ENCODE measurements at regions not wholly inside any gene's neighbourhood (a gene's known extent, or its start where the extent isn't known, plus 50 kb on each side); places are given as distances from the start of the nearest gene placed in this dataset.
"Not testable (repeated sequence)": the region's sequence is repeated elsewhere in the genome, so short reads cannot be mapped to it uniquely, and the experiment has no call there.

DNA sequence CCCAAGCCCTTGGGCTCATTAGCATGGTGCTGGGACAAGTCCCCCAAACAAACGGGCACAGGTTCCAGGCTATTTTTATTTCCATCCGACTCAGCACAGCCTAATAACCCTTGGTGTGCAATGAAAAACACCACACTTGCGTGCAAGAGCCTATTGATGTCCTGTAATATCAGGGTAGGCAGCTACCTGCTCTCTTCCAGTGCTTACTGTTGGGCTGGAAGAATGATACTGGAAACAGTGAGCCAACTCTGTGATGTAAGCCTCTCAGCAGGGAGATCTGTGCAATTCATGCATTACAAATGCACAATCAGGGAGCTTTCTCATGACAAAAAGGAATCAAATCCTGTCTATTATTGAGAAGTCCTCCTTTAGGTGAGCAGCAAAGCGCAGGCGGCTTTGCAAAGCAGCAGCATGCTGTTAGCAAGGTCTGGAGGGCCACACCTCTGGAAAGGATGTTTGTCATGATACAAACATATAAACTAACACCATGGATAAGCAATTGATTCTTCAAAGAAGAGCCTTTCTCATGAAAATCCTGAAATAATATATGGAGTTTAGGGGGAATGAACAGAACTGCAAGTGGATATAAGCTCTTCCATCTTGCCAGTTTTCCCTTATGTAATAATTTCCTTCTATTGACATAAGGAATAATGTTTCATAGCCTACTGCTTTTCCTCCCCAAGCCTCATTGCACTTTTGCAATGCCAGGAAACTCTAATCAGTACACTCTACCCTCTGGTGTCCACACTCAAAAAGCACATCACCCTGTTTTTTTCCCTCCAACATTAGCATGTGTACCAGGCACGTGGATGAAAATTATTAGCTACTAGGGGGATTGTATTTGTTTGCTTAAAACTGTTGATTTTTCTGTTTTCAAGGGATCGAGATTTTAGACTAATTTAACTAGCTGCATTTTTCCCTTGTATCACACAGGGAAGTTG, 151.1 kb downstream of the ATP6V0E2 start:
- DNase-seq; H3K27me3 ChIP-seq; H3K4me1 ChIP-seq; intact Hi-C loops (cut with DNase I); ATAC-seq; H3K4me3 ChIP-seq; H3K36me3 ChIP-seq; H3K27ac ChIP-seq; H3K9me3 ChIP-seq: not testable (repeated sequence)
- 86% methylated on average over 4 of the region's 7 CpGs for WGBS (ENCODE audit: insufficient coverage, low coverage, low lambda C conversion rate, missing lambda C conversion rate)

DNA sequence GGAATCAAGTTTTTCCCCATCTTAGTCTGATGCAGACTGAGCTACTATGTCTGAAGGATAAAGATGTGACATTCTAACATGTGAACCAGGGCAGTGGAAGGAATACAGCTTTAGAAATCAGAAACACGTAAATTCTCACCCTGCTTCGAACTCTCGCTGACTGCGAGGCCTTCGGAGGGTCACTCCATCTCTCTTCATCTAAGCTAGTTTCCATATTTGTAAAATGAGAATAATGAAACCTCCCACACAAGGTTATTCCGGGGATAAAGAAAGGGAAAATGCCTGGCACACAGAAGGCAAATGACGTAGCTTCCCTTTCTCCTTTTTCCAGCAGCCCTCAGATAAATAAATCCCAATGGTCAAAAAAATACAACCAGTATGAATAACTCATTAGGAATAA, 152.0 kb downstream of the ATP6V0E2 start:
- intact Hi-C loops (cut with DNase I); H3K36me3 ChIP-seq; ATAC-seq; H3K27me3 ChIP-seq; H3K4me3 ChIP-seq; DNase-seq; H3K4me1 ChIP-seq; H3K27ac ChIP-seq; H3K9me3 ChIP-seq: not testable (repeated sequence)
- 80% methylated on average over 2 of the region's 7 CpGs for WGBS (ENCODE audit: insufficient coverage, low coverage, low lambda C conversion rate, missing lambda C conversion rate)

DNA sequence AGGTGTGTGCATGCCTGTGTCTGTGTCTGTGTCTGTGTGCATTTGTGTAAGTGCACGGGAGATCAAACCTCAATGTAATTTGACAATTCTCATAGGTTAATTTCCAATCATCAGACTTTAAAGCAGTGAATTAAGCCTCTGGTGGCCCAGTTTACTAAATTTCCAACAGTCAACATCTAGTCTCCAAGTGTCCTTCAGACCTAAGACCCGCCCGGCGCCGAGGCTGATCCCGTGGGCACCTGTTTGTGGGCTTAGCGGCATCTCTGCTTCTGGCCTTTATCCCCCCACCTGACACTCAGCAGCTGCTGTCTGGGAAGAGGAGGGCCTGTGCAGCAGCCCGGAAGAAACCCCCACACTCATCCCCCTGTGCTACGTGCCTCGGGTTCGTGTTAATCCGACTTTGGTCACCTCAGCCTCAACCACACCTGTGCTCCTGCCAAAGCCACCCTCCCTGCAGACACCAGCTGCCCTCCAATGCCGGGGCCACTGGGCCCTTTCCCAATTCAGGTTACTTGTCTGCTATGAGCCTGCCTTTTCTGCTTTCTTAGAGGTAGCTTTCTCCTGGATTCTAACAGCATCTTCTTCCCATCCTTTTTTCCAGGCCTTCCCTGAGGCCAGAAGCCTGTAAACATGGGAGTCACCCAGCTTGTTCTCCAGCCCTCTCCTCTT, 154.7 kb downstream of the ATP6V0E2 start:
- H3K36me3 ChIP-seq; DNase-seq; H3K27ac ChIP-seq; intact Hi-C loops (cut with DNase I); H3K9me3 ChIP-seq; H3K4me3 ChIP-seq; H3K4me1 ChIP-seq; H3K27me3 ChIP-seq: not testable (repeated sequence)
- peak in 1 of 4 donors; percentile 35 for ATAC-seq
- WGBS (ENCODE audit: insufficient coverage, low coverage, low lambda C conversion rate, missing lambda C conversion rate): 77% methylated on average over 12 of the region's 13 CpGs

DNA sequence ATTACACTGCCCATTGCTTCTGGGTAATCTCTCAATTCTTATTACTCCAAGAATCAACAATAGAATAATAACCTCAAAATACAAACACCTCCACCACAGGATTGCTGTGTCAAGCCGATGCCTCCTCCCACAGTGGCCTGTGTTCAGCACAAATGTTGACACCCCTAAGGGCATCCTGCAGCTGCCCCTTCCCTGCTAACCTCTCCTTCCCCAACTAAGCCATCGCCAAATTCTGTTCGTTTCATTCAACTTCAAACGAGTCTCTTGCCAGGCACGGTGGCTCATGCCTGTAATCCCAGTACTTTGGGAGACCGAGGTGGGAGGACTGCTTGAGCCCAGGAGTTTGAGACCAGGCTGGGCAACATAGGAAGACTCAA, 155.2 kb downstream of the ATP6V0E2 start:
- H3K27me3 ChIP-seq; H3K4me3 ChIP-seq; DNase-seq; ATAC-seq; intact Hi-C loops (cut with DNase I); H3K9me3 ChIP-seq; H3K36me3 ChIP-seq; H3K27ac ChIP-seq; H3K4me1 ChIP-seq: not testable (repeated sequence)
- 79% methylated on average over 6 of the region's 6 CpGs for WGBS (ENCODE audit: insufficient coverage, low coverage, low lambda C conversion rate, missing lambda C conversion rate)

DNA sequence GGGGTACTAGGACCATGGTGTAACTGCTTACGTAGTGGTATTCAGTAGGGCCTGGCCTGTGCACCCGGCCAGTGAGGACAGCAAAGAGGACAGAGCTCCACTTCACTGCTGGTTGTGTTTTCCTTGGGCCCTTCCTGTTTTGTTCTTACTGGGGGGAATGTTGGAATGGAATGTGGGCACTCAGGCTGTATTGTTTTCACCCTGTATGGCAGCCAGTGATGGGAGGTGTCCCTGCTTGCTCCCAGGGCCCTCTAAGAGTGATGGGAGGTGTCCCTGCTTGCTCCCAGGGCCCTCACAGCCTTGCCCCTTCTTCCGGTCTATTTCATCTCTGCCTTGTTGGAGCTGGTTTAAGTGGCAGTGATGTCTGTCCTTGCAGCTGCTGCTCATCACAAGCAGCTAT, 158.0 kb downstream of the ATP6V0E2 start:
- H3K27me3 ChIP-seq; ATAC-seq; H3K9me3 ChIP-seq; H3K4me3 ChIP-seq; intact Hi-C loops (cut with DNase I); DNase-seq; H3K4me1 ChIP-seq; H3K27ac ChIP-seq; H3K36me3 ChIP-seq: not testable (repeated sequence)
- WGBS (ENCODE audit: insufficient coverage, low coverage, low lambda C conversion rate, missing lambda C conversion rate): 90% methylated on average over 2 of the region's 3 CpGs

DNA sequence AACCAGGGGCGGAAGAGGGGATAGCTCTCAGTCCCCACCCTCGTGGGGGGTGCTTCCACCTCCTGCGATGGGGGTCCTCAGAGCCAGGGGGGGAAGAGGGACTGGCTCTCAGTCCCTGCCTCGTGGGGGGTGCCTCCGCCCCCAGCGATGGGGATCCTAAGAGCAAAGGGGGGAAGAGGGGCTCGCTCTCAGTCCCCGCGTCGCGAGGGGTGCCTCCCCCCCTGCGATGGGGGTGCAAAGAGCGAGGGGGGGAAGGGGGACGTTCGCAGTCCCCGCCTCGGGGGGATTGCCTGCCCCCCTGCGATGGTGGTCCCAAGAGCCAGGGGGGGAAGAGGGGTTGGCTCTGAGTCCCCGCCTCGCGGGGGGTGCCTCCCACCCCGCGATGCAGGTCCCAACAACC, 159.9 kb downstream of the ATP6V0E2 start:
- H3K4me3 ChIP-seq; DNase-seq; H3K36me3 ChIP-seq; ATAC-seq; H3K9me3 ChIP-seq; H3K27ac ChIP-seq; intact Hi-C loops (cut with DNase I); H3K4me1 ChIP-seq; H3K27me3 ChIP-seq: not testable (repeated sequence)
- WGBS (ENCODE audit: insufficient coverage, low coverage, low lambda C conversion rate, missing lambda C conversion rate): 80% methylated on average over 3 of the region's 23 CpGs

DNA sequence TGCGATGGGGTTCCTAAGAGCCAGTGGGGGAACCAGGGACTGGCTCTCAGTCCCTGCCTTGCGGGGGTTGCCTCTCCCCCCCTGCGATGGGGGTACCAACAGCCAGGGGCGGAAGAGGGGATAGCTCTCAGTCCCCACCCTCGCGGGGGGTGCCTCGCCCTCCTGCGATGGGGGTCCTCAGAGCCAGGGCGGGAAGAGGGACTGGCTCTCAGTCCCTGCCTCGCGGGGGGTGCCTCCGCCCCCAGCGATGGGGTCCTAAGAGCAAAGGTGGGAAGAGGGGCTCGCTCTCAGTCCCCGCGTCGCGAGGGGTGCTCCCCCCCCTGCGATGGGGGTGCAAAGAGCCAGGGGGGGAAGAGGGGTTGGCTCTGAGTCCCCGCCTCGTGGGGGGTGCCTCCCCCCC, 162.0 kb downstream of the ATP6V0E2 start:
- H3K4me3 ChIP-seq; H3K27ac ChIP-seq; H3K27me3 ChIP-seq; H3K4me1 ChIP-seq; H3K9me3 ChIP-seq; ATAC-seq; intact Hi-C loops (cut with DNase I); H3K36me3 ChIP-seq; DNase-seq: not testable (repeated sequence)
- WGBS (ENCODE audit: insufficient coverage, low coverage, low lambda C conversion rate, missing lambda C conversion rate): no CpG with 5 or more reads among the region's 21 CpGs

DNA sequence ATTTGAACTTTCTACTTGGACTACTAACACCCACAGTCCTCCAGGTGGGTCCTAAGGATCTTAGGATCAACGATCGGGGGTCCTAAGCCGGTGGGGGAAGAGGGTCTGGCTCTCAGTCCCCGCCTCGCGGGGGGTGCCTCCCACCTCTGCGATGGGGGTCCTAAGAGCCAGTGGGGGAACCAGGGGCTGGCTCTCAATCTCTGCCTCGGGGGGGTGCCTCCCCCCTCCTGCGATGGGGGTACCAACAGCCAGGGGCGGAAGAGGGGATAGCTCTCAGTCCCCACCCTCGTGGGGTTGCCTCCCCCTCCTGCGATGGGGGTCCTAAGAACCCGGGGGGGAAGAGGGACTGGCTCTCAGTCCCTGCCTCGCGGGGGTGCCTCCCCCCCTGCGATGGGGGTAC, 165.3 kb downstream of the ATP6V0E2 start:
- intact Hi-C loops (cut with DNase I); H3K27ac ChIP-seq; H3K4me1 ChIP-seq; H3K4me3 ChIP-seq; ATAC-seq; H3K9me3 ChIP-seq; H3K27me3 ChIP-seq; DNase-seq; H3K36me3 ChIP-seq: not testable (repeated sequence)
- WGBS (ENCODE audit: insufficient coverage, low coverage, low lambda C conversion rate, missing lambda C conversion rate): 77% methylated on average over 6 of the region's 16 CpGs

DNA sequence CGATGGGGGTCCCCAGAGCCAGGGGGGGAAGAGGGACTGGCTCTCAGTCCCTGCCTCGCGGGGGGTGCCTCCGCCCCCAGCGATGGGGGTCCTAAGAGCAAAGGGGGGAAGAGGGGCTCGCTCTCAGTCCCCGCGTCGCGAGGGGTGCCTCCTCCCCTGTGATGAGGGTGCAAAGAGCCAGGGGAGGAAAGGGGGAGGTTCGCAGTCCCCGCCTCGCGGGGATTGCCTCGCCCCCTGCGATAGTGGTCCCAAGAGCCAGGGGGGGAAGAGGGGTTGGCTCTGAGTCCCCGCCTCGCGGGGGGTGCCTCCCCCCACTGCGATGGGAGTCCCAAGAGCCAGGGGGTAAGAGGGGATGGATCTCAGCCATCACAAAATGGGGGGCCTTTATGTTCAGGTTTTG, 168.5 kb downstream of the ATP6V0E2 start:
- not testable (repeated sequence) for DNase-seq, H3K4me3 ChIP-seq, H3K36me3 ChIP-seq, H3K27me3 ChIP-seq, H3K9me3 ChIP-seq, H3K4me1 ChIP-seq, ATAC-seq, H3K27ac ChIP-seq
- no CpG with 5 or more reads among the region's 20 CpGs for WGBS (ENCODE audit: insufficient coverage, low coverage, low lambda C conversion rate, missing lambda C conversion rate)
- intact Hi-C loops (cut with DNase I): loop anchor here in 1 of 2 donors (5.0 kb wide), 1 partner anchor 240 kb away; no protein-coding TSS in a partner anchor

DNA sequence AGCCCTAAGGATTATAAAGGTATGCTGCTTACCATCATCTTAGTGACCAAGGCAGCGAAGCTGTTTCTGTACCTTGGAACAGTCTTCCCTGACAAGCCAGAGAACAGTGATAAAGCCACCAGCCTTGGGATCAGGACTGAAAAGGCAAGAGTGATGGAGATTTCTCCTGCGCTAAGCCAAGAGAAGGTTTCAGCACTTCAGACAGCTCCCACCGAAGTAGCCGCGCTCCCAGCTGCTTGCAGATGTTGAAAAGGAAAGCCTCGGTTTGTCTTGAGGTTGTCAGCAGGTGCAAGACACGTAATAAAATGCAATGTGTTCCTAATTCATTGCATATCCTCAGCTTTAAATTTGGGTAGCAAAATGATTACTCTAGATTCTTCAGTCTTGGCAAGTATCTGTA, 171.0 kb downstream of the ATP6V0E2 start:
- not testable (repeated sequence) for H3K27me3 ChIP-seq, H3K4me1 ChIP-seq, DNase-seq, H3K9me3 ChIP-seq, H3K4me3 ChIP-seq, H3K36me3 ChIP-seq, ATAC-seq, H3K27ac ChIP-seq
- WGBS (ENCODE audit: insufficient coverage, low coverage, low lambda C conversion rate, missing lambda C conversion rate): 33% methylated on average over 7 of the region's 7 CpGs
- intact Hi-C loops (cut with DNase I): loop anchor here in 1 of 2 donors (5.0 kb wide), 1 partner anchor 242 kb away; no protein-coding TSS in a partner anchor

All from right lobe of liver (tissue), 6 donors.